MCF 10A (cell line): ENCODE measurements at regions not wholly inside any gene's neighbourhood (a gene's known extent, or its start where the extent isn't known, plus 50 kb on each side); places are given as distances from the start of the nearest gene placed in this dataset.

Experiments used
- BruUV-seq: library from RNA; stranded (reverse); fragments of 400-500 nt; replicated peaks from 2 replicates; lab custom pipeline; 2021; lab: Mats Ljungman, UMichigan
- CTCF ChIA-PET: fragments of 300-600 bp; sonication (Branson Sonifier 250); formaldehyde crosslinking; extraction: SDS; loops from one replicate; lab custom pipeline; 2021; ENCODE audit warnings: antibody characterized with exemption, inconsistent platforms; lab: Yijun Ruan, JAX
- POLR2A ChIA-PET: fragments of 300-600, 350-650 bp; sonication (Branson Sonifier 250); formaldehyde crosslinking; extraction: SDS; loops from one replicate; lab custom pipeline; 2020; ENCODE audit warnings: antibody characterized with exemption, inconsistent platforms; lab: Yijun Ruan, JAX
- DNase-seq: peaks from one replicate; pipeline ENCODE4 v3.0.0-alpha.2; 2018; ENCODE audit not compliant: unreplicated experiment
- H3K27ac Mint-ChIP-seq: one replicate; pipeline ENCODE4 v1.8.0; 2022; ENCODE audit warnings: mild to moderate bottlenecking, low read depth, mixed read lengths; ENCODE audit not compliant: unreplicated experiment
- H3K27me3 Mint-ChIP-seq: one replicate; pipeline ENCODE4 v1.8.0; 2022; ENCODE audit warnings: mixed read lengths; ENCODE audit not compliant: insufficient read depth, unreplicated experiment
- H3K36me3 Mint-ChIP-seq: one replicate; pipeline ENCODE4 v1.8.0; 2022; ENCODE audit warnings: mild to moderate bottlenecking, moderate library complexity, mixed read lengths; ENCODE audit not compliant: insufficient read depth, unreplicated experiment
- H3K4me1 Mint-ChIP-seq: one replicate; pipeline ENCODE4 v1.8.0; 2022; ENCODE audit warnings: mixed read lengths; ENCODE audit not compliant: insufficient read depth, unreplicated experiment
- H3K4me3 Mint-ChIP-seq: one replicate; pipeline ENCODE4 v1.8.0; 2022; ENCODE audit warnings: mild to moderate bottlenecking, moderate library complexity, mixed read lengths; ENCODE audit not compliant: unreplicated experiment
- H3K9me3 Mint-ChIP-seq: one replicate; pipeline ENCODE4 v1.8.0; 2022; ENCODE audit warnings: mixed read lengths; ENCODE audit not compliant: unreplicated experiment
- intact Hi-C: fragments of 100-400 bp; cut with micrococcal nuclease; formaldehyde crosslinking; loops from 2 replicates; pipeline ENCODE4 v1.14.1; 2022
- TF ChIP-seq, protein P1 (sequence below): fragments of 200-600 bp; IDR thresholded peaks from one replicate; pipeline ENCODE4 v1.8.0; 2022; ENCODE audit warnings: antibody characterized with exemption, mild to moderate bottlenecking; ENCODE audit not compliant: unreplicated experiment

DNA sequence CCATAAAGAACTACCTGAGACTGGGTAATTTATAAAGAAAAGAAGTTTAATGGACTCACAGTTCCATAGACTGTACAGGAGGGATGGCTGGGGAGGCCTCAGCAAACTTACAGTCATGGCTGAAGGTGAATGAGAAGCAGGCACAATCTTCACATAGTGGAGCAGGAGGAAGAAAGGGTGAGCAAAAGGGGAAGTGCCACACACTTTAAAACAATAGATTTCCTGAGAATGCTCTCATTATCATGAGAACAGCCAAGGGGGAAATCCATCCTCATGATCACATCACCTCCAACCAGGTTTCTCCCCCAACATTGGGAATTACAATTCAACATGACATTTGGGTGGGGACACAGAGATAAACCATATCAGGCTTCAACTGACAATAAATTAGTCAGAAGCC lies 664.9 kb downstream of the TAF11L14 start:
- no peaks in the 10 kb centered on the region for H3K36me3 Mint-ChIP-seq
- intact Hi-C loops: no loop called here
- H3K4me1 Mint-ChIP-seq: peaks cover 7% of the 10 kb centered on the region
- H3K27me3 Mint-ChIP-seq: no peaks in the 10 kb centered on the region
- TF ChIP-seq, protein P1, sequence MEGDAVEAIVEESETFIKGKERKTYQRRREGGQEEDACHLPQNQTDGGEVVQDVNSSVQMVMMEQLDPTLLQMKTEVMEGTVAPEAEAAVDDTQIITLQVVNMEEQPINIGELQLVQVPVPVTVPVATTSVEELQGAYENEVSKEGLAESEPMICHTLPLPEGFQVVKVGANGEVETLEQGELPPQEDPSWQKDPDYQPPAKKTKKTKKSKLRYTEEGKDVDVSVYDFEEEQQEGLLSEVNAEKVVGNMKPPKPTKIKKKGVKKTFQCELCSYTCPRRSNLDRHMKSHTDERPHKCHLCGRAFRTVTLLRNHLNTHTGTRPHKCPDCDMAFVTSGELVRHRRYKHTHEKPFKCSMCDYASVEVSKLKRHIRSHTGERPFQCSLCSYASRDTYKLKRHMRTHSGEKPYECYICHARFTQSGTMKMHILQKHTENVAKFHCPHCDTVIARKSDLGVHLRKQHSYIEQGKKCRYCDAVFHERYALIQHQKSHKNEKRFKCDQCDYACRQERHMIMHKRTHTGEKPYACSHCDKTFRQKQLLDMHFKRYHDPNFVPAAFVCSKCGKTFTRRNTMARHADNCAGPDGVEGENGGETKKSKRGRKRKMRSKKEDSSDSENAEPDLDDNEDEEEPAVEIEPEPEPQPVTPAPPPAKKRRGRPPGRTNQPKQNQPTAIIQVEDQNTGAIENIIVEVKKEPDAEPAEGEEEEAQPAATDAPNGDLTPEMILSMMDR: no peak
- no peak overlapping the region for H3K27ac Mint-ChIP-seq
- no peak for DNase-seq
- CTCF ChIA-PET: no interaction called here
- H3K4me3 Mint-ChIP-seq: no peak overlapping the region
- no TSS peak for BruUV-seq
- POLR2A ChIA-PET: no interaction called here
- H3K9me3 Mint-ChIP-seq: no peaks in the 10 kb centered on the region

DNA sequence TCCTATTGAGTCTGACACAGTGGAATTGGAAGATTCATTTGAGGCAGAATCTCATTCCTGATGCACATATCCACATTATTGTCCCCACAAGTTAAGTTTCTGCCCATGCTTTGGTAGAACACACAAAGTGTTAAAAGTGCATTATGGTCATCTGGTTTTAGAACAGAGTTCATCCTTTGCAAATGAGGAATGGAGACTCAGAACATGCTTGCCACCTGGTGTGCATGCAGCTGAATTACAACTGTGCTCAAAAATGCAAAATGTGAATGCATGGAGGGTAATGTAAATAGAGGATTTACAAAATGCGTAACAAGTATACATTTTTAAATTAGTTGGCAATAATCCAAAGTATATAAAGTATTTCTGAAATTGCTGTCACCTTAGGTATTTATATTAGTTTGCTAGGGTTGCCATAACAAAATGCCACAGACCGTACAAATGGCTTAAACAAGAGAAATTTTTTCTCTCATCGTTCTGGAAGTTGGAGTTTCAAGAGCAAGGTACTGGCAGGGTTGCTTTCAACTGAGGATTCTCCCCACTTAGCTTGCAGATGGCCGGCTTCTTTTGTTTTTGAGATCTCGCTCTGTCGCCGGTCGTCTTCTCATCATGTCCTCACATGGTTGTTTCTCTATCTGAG lies 671.1 kb downstream of the TAF11L14 start:
- intact Hi-C loops: loop anchor here (1.0 to 5.0 kb wide), 2 partner anchors 193 to 1089 kb away; no protein-coding TSS in a partner anchor
- Mint-ChIP-seq H3K27ac (no peak overlapping the region), H3K36me3 (no peaks in the 10 kb centered on the region), H3K4me1 (peaks cover 7% of the 10 kb centered on the region), H3K9me3 (no peaks in the 10 kb centered on the region), H3K27me3 (no peaks in the 10 kb centered on the region), H3K4me3 (no peak overlapping the region)
- peak; percentile 51 for DNase-seq
- POLR2A ChIA-PET: interaction anchor here (0.9 to 3.0 kb wide), 2 partner anchors 23 to 1090 kb away, joined by 3 to 20 read pairs; no protein-coding TSS in a partner anchor
- TF ChIP-seq, protein P1: peak; percentile 80
- BruUV-seq: no TSS peak
- CTCF ChIA-PET: interaction anchor here (0.6 to 5.0 kb wide), 30 partner anchors 10 to 1727 kb away, joined by 3 to 111 read pairs (median 4); partner anchors contain the start of genes BASP1 and TAF11L14

GRCh38 chr5:18311266-18311665 lies 677.0 kb downstream of the TAF11L14 start:
- DNase-seq: peak; percentile 4
- TF ChIP-seq, protein P1: no peak
- ChIA-PET CTCF (interaction anchor here (0.7 to 1.0 kb wide), 2 partner anchors 19 to 1095 kb away, joined by 3 read pairs; no protein-coding TSS in a partner anchor), POLR2A (no interaction called here)
- no TSS peak for BruUV-seq
- Mint-ChIP-seq H3K4me3 (no peak overlapping the region), H3K27ac (no peak overlapping the region), H3K9me3 (no peaks in the 10 kb centered on the region), H3K36me3 (no peaks in the 10 kb centered on the region), H3K27me3 (no peaks in the 10 kb centered on the region), H3K4me1 (no peaks in the 10 kb centered on the region)
- intact Hi-C loops: no loop called here

- BruUV-seq: no TSS peak
- intact Hi-C loops: no loop called here
- TF ChIP-seq, protein P1: no peak
- Mint-ChIP-seq H3K27me3 (no peaks in the 10 kb centered on the region), H3K4me3 (no peak overlapping the region), H3K27ac (no peak overlapping the region), H3K36me3 (no peaks in the 10 kb centered on the region), H3K9me3 (no peaks in the 10 kb centered on the region), H3K4me1 (no peaks in the 10 kb centered on the region)
- POLR2A ChIA-PET: interaction anchor here (0.9 kb wide), 1 partner anchor 1096 kb away, joined by 3 read pairs; no protein-coding TSS in a partner anchor
- DNase-seq: no peak
- CTCF ChIA-PET: interaction anchor here (0.7 to 1.5 kb wide), 2 partner anchors 973 to 1096 kb away, joined by 3 to 13 read pairs; no protein-coding TSS in a partner anchor
Measured at GRCh38 chr5:18312016-18312415, 677.8 kb downstream of the TAF11L14 start.
